ENCODE measurements at regions not wholly inside any gene's neighbourhood (a gene's known extent, or its start where the extent isn't known, plus 50 kb on each side); places are given as distances from the start of the nearest gene placed in this dataset.

GRCh38 chr4:128597500-128597899 is 212.0 kb upstream of the JADE1 start:
- Histone ChIP-seq H3K4me1 (ENCODE audit: insufficient read depth, low read length, poor library complexity, severe bottlenecking) (no peaks in the 10 kb centered on the region), H3K36me3 (ENCODE audit: insufficient read depth, low read length) (no peaks in the 10 kb centered on the region), H3K4me2 (ENCODE audit: low read length) (no peak overlapping the region), H3K9me3 (ENCODE audit: low read length) (no peaks in the 10 kb centered on the region), H4K20me1 (ENCODE audit: insufficient read depth, low read length) (no peaks in the 10 kb centered on the region), H3K27ac (ENCODE audit: low read depth, low read length, poor library complexity, severe bottlenecking) (no peak overlapping the region), H3K79me2 (ENCODE audit: insufficient read depth, low read depth, low read length) (no peaks in the 10 kb centered on the region), H2AFZ (ENCODE audit: low read length) (no peak overlapping the region), H3K4me3 (ENCODE audit: low read depth, low read length, poor library complexity, severe bottlenecking) (no peak overlapping the region), H3K9me2 (ENCODE audit: insufficient read depth, low read length) (no peaks in the 10 kb centered on the region)
- ChIA-PET POLR2A (interaction anchor here (1.1 kb wide), 1 partner anchor 12 kb away, joined by 4 read pairs; no protein-coding TSS in a partner anchor), CTCF (ENCODE audit: unreplicated experiment) (no interaction called here)
- TF ChIP-seq, protein P1, sequence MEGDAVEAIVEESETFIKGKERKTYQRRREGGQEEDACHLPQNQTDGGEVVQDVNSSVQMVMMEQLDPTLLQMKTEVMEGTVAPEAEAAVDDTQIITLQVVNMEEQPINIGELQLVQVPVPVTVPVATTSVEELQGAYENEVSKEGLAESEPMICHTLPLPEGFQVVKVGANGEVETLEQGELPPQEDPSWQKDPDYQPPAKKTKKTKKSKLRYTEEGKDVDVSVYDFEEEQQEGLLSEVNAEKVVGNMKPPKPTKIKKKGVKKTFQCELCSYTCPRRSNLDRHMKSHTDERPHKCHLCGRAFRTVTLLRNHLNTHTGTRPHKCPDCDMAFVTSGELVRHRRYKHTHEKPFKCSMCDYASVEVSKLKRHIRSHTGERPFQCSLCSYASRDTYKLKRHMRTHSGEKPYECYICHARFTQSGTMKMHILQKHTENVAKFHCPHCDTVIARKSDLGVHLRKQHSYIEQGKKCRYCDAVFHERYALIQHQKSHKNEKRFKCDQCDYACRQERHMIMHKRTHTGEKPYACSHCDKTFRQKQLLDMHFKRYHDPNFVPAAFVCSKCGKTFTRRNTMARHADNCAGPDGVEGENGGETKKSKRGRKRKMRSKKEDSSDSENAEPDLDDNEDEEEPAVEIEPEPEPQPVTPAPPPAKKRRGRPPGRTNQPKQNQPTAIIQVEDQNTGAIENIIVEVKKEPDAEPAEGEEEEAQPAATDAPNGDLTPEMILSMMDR (conservative IDR thresholded peaks at IDR 0.05; ENCODE audit: low read length) = no peak
- no peak for TF ChIP-seq EZH2phosphoT487 (IDR thresholded peaks at IDR 0.05; ENCODE audit: borderline replicate concordance, low read depth, low read length)
- no peak for DNase-seq (ENCODE audit: low spot score)
- BruUV-seq (replicated peaks) = no TSS peak
- intact Hi-C loops (cut with micrococcal nuclease; ENCODE audit: unreplicated experiment) = no loop called here

GRCh38 chr4:128596853-128597252 is 212.6 kb upstream of the JADE1 start:
- POLR2A ChIA-PET = interaction anchor here (0.7 to 1.1 kb wide), 2 partner anchors 11 to 12 kb away, joined by 3 to 4 read pairs; no protein-coding TSS in a partner anchor
- H3K4me1 ChIP-seq (ENCODE audit: insufficient read depth, low read length, poor library complexity, severe bottlenecking) = no peaks in the 10 kb centered on the region
- H3K4me2 ChIP-seq (ENCODE audit: low read length) = no peak overlapping the region
- H3K9me2 ChIP-seq (ENCODE audit: insufficient read depth, low read length) = no peaks in the 10 kb centered on the region
- H3K27ac ChIP-seq (ENCODE audit: low read depth, low read length, poor library complexity, severe bottlenecking) = no peak overlapping the region
- H3K9me3 ChIP-seq (ENCODE audit: low read length) = no peaks in the 10 kb centered on the region
- no TSS peak for BruUV-seq (replicated peaks)
- intact Hi-C loops (cut with micrococcal nuclease; ENCODE audit: unreplicated experiment) = no loop called here
- DNase-seq (ENCODE audit: low spot score) = no peak
- no peak for TF ChIP-seq EZH2phosphoT487 (IDR thresholded peaks at IDR 0.05; ENCODE audit: borderline replicate concordance, low read depth, low read length)
- TF ChIP-seq, protein P1 (conservative IDR thresholded peaks at IDR 0.05; ENCODE audit: low read length) = no peak
- no peaks in the 10 kb centered on the region for H3K79me2 ChIP-seq (ENCODE audit: insufficient read depth, low read depth, low read length)
- no peak overlapping the region for H3K4me3 ChIP-seq (ENCODE audit: low read depth, low read length, poor library complexity, severe bottlenecking)
- CTCF ChIA-PET (ENCODE audit: unreplicated experiment) = no interaction called here
- no peaks in the 10 kb centered on the region for H4K20me1 ChIP-seq (ENCODE audit: insufficient read depth, low read length)
- no peaks in the 10 kb centered on the region for H3K36me3 ChIP-seq (ENCODE audit: insufficient read depth, low read length)
- no peak overlapping the region for H2AFZ ChIP-seq (ENCODE audit: low read length)

- BruUV-seq (replicated peaks) = no TSS peak
- TF ChIP-seq EZH2phosphoT487 (IDR thresholded peaks at IDR 0.05; ENCODE audit: borderline replicate concordance, low read depth, low read length) = no peak
- TF ChIP-seq, protein P1 (conservative IDR thresholded peaks at IDR 0.05; ENCODE audit: low read length) = no peak
- ChIA-PET POLR2A (interaction anchor here (0.7 kb wide), 2 partner anchors 12 to 77 kb away, joined by 3 to 4 read pairs; no protein-coding TSS in a partner anchor), CTCF (ENCODE audit: unreplicated experiment) (no interaction called here)
- Histone ChIP-seq H3K36me3 (ENCODE audit: insufficient read depth, low read length) (no peaks in the 10 kb centered on the region), H3K27ac (ENCODE audit: low read depth, low read length, poor library complexity, severe bottlenecking) (no peak overlapping the region), H3K4me3 (ENCODE audit: low read depth, low read length, poor library complexity, severe bottlenecking) (no peak overlapping the region), H3K79me2 (ENCODE audit: insufficient read depth, low read depth, low read length) (no peaks in the 10 kb centered on the region), H3K9me3 (ENCODE audit: low read length) (no peaks in the 10 kb centered on the region), H2AFZ (ENCODE audit: low read length) (no peak overlapping the region), H3K4me2 (ENCODE audit: low read length) (no peak overlapping the region), H4K20me1 (ENCODE audit: insufficient read depth, low read length) (no peaks in the 10 kb centered on the region), H3K4me1 (ENCODE audit: insufficient read depth, low read length, poor library complexity, severe bottlenecking) (no peaks in the 10 kb centered on the region), H3K9me2 (ENCODE audit: insufficient read depth, low read length) (no peaks in the 10 kb centered on the region)
- no peak for DNase-seq (ENCODE audit: low spot score)
- intact Hi-C loops (cut with micrococcal nuclease; ENCODE audit: unreplicated experiment) = no loop called here
These were observed 213.4 kb upstream of the JADE1 start for GRCh38 chr4:128596115-128596514.
